HUES48 (cell line): ENCODE measurements at regions not wholly inside any gene's neighbourhood (a gene's known extent, or its start where the extent isn't known, plus 50 kb on each side); places are given as distances from the start of the nearest gene placed in this dataset.
"Not testable (repeated sequence)": the region's sequence is repeated elsewhere in the genome, so short reads cannot be mapped to it uniquely, and the experiment has no call there.

Experiments
- H3K27ac ChIP-seq: one replicate; pipeline ENCODE4 v1.7.0; 2013; ENCODE audit warnings: low read depth, low read length, inconsistent platforms
- H3K27me3 ChIP-seq: 2 replicates; pipeline ENCODE4 v1.6.1; 2013; ENCODE audit warnings: mild to moderate bottlenecking, low read length; ENCODE audit not compliant: control insufficient read depth, insufficient read depth
- H3K36me3 ChIP-seq: 2 replicates; pipeline ENCODE4 v1.6.1; 2013; ENCODE audit warnings: low read length; ENCODE audit not compliant: control insufficient read depth, insufficient read depth
- H3K4me1 ChIP-seq: 2 replicates; pipeline ENCODE4 v1.6.1; 2013; ENCODE audit warnings: mild to moderate bottlenecking, low read length; ENCODE audit not compliant: control insufficient read depth, insufficient read depth
- H3K4me3 ChIP-seq: 2 replicates; pipeline ENCODE4 v1.5.1; 2013; ENCODE audit warnings: mild to moderate bottlenecking, low read depth, low read length
- H3K9ac ChIP-seq: 2 replicates; pipeline ENCODE4 v1.6.1; 2013; ENCODE audit warnings: mild to moderate bottlenecking, low read depth, low read length, moderate library complexity
- H3K9me3 ChIP-seq: 2 replicates; pipeline ENCODE4 v1.6.1; 2013; ENCODE audit warnings: low read length; ENCODE audit not compliant: control insufficient read depth, insufficient read depth

DNA sequence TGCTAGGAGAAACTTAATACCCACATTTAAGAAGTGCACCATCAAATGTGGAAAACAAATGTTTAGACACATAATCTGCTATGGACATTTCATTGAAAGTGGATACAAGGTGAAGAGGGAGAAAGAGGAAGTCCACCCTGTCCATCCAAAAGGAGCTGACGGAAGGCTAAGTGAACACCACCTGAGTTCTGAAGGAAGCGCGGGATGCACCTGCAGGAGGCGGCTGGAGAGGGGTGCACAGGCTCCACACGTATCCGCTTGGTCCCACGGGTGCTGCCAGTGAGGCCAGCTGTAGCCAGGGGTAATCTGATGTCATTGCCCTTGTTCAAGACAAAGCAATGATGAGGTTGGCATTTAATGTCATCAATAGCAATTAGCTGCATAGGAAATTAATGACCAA lies 75.9 kb upstream of the TMEM18 start:
- no peaks in the 10 kb centered on the region for H3K27me3 ChIP-seq
- H3K36me3 ChIP-seq: no peaks in the 10 kb centered on the region
- H3K4me1 ChIP-seq: no peaks in the 10 kb centered on the region
- no peak overlapping the region for H3K27ac ChIP-seq
- H3K9me3 ChIP-seq: no peaks in the 10 kb centered on the region
- no peak overlapping the region for H3K9ac ChIP-seq
- H3K4me3 ChIP-seq: no peak overlapping the region

DNA sequence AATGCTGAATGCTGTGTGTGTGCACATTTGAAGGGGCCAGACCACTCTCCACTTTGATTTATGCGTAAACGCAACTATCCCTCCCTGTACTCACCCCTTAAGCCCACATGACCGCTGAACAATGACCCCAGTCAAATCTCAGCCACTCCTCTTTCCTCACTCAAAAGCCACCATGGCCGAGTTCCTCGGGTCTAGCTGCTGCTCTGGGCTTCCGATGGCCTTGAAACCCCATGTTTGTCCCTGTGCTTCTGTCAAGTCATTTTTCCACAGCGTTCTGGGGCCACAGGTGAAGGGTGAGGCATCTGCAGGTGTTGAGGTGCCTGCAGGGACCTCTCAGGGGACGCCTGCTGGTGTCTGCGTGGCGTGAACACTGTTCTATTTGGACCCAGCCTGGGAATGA lies 74.3 kb upstream of the TMEM18 start:
- H3K27me3 ChIP-seq: no peaks in the 10 kb centered on the region
- H3K4me3 ChIP-seq: no peak overlapping the region
- H3K9me3 ChIP-seq: no peaks in the 10 kb centered on the region
- no peaks in the 10 kb centered on the region for H3K4me1 ChIP-seq
- no peak overlapping the region for H3K9ac ChIP-seq
- H3K27ac ChIP-seq: no peak overlapping the region
- H3K36me3 ChIP-seq: peaks cover 5% of the 10 kb centered on the region; the same call in 1 of the 2 replicates

DNA sequence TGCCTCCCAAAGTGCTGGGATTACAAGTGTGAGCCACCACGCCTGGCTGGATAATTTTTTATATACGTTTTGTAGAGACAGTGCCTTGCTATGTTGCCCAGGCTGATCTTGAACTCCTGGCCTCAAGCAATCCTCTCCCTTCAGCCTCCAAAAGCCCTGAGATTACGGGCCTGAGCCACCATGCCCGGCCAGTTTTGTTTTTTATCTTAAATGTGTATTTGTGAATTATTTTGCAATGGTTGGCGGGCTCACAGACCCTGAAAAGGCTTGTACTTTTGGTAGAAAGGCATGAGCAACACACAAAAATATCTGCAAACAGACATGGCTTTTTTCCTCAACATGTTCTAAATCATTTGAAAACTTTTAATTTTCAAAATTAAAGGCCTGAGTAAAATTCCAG lies 73.4 kb upstream of the TMEM18 start:
- Histone ChIP-seq H3K27me3 (no peaks in the 10 kb centered on the region), H3K4me3 (no peak overlapping the region)

DNA sequence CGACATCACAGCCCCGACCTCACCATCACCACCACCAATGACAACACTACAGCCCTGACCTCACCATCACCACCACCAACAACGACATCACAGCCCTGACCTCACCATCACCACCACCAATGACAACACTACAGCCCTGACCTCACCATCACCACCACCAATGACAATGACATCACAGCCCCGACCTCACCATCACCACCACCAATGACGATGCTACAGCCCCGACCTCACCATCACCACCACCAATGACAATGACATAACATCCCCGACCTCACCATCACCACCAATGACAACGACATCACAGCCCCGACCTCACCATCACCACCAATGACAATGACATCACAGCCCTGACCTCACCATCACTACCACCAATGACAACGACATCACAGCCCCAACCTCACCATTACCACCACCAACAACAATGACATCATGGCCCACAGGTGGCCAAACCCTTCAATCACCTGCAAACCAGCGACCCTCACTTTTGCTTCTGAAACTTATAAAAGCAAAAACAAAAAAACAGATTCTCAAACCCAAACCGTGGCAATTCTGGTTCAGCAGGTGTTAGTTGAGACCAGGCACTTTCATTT lies 70.7 kb upstream of the TMEM18 start:
- Histone ChIP-seq H3K36me3 (peaks cover 5% of the 10 kb centered on the region; the same call in 1 of the 2 replicates), H3K9me3 (no peaks in the 10 kb centered on the region), H3K9ac (no peak overlapping the region), H3K27ac (no peak overlapping the region), H3K27me3 (no peaks in the 10 kb centered on the region), H3K4me3 (no peak overlapping the region), H3K4me1 (no peaks in the 10 kb centered on the region)

More for the DNA sequence above, 73.4 kb upstream of the TMEM18 start:
- Histone ChIP-seq H3K36me3 (peaks cover 5% of the 10 kb centered on the region; the same call in 1 of the 2 replicates), H3K9me3 (no peaks in the 10 kb centered on the region), H3K4me1 (no peaks in the 10 kb centered on the region), H3K9ac (no peak overlapping the region), H3K27ac (no peak overlapping the region)

DNA sequence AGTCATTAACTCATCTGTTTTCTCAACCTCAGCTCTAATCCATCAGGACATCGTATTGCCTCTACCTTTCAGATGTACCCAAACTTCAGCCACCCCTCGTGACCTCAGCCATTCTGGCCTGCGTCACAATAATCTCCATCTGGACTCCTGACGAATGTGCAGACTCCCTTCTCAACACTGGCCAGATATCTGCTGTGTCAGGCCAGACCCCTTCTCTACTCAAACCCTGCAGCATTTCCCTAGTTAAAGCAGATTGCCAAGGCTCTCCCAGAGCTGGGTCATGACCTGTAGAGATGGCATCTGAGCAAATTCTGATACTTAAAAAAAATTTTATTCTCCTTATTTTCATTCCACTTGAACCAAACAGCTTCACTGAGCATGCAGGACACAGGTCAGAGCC lies 69.5 kb upstream of the TMEM18 start:
- Histone ChIP-seq H3K27ac (no peak overlapping the region), H3K9ac (no peak overlapping the region), H3K4me1 (peaks cover 4% of the 10 kb centered on the region; the same call in 1 of the 2 replicates), H3K36me3 (peaks cover 5% of the 10 kb centered on the region; the same call in 1 of the 2 replicates), H3K9me3 (no peaks in the 10 kb centered on the region), H3K27me3 (no peaks in the 10 kb centered on the region), H3K4me3 (no peak overlapping the region)

DNA sequence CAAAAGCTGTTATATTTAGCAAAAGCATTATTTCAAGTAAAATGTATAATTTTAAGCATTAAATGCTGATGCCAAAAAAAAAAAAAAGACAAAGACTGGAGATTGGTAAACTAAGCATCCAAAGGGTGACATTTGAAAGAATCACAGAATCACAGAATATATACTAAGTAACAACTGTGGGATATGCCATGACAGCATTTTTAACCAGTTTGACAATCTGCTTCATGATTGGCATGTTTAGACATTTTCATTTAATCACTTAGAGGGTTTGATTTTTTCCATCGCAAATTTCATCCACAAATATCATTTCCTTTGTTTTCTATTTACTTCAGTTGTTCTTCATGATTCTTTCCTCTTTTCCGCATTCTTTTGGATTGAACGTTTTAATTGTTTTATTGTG lies 66.9 kb upstream of the TMEM18 start:
- Histone ChIP-seq H3K27ac (no peak overlapping the region), H3K4me3 (no peak overlapping the region), H3K9me3 (no peaks in the 10 kb centered on the region), H3K9ac (no peak overlapping the region), H3K36me3 (peaks cover 5% of the 10 kb centered on the region; the same call in 1 of the 2 replicates), H3K4me1 (peaks cover 12% of the 10 kb centered on the region), H3K27me3 (no peaks in the 10 kb centered on the region)

DNA sequence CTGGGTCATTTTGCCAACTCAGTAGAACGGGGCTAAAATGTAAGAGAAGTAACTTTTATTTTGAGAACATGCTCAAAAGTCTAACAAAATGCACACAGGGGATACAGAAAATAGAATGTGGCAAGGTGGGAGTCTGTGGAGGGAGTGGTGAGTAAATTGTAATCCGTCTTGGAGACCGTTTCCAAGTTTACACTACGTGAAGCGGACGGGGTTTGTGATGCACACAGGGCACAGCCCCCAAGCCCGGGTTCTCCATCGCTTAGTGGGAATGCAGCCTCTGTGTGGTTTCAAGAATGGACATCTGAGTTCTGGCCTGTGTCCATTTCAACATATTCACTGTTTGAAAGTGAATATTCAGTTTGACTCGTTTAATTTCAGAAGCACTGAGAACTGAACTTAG lies 65.0 kb upstream of the TMEM18 start:
- no peak overlapping the region for H3K9ac ChIP-seq
- H3K4me1 ChIP-seq: peaks cover 16% of the 10 kb centered on the region
- H3K36me3 ChIP-seq: no peaks in the 10 kb centered on the region
- no peak overlapping the region for H3K27ac ChIP-seq
- no peaks in the 10 kb centered on the region for H3K27me3 ChIP-seq
- no peaks in the 10 kb centered on the region for H3K9me3 ChIP-seq
- no peak overlapping the region for H3K4me3 ChIP-seq

DNA sequence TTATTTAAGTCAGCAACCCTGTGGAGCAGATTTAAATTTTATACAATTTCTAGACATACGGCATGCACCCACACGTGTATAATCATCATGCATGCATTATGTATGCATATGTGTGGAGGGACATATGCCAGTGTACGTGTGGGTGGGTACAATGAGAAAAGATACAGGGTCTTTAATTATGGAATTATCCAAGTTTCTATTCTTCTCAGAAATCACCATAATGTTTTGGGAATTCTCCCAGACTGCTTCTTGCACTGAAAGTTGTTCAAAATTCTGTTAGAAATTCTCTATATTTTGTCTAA lies 63.9 kb upstream of the TMEM18 start:
- H3K4me3 ChIP-seq: peak overlapping the region; percentile 73
- peaks cover 16% of the 10 kb centered on the region for H3K4me1 ChIP-seq
- peak overlapping the region; percentile 79 for H3K27ac ChIP-seq
- no peaks in the 10 kb centered on the region for H3K27me3 ChIP-seq
- H3K9me3 ChIP-seq: no peaks in the 10 kb centered on the region
- no peaks in the 10 kb centered on the region for H3K36me3 ChIP-seq
- H3K9ac ChIP-seq: no peak overlapping the region

DNA sequence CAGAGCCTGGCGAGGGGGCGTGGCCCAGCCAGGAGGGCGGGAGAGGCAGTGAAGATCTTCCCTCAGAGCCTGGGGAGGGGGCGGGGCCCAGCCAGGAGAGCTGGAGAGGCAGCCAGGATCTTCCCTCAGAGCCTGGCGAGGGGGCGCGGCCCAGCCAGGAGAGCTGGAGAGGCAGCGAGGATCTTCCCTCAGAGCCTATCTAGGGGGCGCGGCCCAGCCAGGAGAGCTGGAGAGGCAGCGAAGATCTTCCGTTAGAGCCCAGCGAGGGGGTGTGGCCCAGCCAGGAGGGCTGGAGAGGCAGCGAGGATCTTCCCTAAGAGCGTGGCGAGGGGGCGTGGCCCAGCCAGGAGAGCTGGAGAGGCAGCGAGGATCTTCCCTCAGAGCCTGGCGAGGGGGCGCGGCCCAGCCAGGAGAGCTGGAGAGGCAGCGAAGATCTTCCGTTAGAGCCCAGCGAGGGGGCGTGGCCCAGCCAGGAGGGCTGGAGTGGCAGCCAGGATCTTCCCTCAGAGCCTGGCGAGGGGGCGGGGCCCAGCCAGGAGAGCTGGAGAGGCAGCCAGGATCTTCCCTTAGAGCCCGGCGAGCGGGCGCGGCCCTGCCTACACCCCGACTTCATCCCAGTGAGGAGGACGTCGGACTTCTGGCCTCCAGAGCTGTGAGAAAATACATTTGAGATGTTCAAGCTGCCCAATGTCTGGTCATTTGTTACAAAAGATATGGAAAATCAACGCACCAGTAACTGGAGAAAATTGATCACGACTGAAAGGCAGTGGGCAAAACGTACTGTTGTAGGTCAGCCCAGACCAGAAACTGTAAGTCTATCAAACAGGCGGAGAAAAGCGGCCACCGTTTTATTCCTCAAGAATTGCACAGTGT lies 63.4 kb upstream of the TMEM18 start:
- peak overlapping the region; percentile 73 for H3K4me3 ChIP-seq
- H3K4me1 ChIP-seq: peaks cover 16% of the 10 kb centered on the region
- peak overlapping the region; percentile 79 for H3K27ac ChIP-seq
- H3K9ac ChIP-seq, H3K27me3 ChIP-seq, H3K36me3 ChIP-seq, H3K9me3 ChIP-seq: not testable (repeated sequence)

DNA sequence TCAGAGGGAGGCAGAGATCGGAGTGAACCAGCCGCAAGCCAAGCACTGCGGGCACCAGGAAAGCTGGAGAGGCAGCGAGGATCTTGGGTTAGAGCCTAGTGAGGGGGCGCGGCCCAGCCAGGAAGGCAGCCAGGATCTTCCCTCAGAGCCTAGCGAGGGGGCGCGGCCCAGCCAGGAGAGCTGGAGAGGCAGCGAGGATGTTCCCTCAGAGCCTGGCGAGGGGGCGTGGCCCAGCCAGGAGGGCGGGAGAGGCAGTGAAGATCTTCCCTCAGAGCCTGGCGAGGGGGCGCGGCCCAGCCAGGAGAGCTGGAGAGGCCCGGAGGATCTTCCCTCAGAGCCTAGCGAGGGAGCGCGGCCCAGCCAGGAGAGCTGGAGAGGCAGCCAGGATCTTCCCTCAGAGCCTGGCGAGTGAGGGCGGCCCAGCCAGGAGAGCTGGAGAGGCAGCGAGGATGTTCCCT lies 62.7 kb upstream of the TMEM18 start:
- Histone ChIP-seq H3K27ac (peak overlapping the region; percentile 79), H3K4me1 (peaks cover 19% of the 10 kb centered on the region), H3K4me3 (peak overlapping the region; percentile 73)
- H3K36me3 ChIP-seq, H3K27me3 ChIP-seq, H3K9me3 ChIP-seq, H3K9ac ChIP-seq: not testable (repeated sequence)

DNA sequence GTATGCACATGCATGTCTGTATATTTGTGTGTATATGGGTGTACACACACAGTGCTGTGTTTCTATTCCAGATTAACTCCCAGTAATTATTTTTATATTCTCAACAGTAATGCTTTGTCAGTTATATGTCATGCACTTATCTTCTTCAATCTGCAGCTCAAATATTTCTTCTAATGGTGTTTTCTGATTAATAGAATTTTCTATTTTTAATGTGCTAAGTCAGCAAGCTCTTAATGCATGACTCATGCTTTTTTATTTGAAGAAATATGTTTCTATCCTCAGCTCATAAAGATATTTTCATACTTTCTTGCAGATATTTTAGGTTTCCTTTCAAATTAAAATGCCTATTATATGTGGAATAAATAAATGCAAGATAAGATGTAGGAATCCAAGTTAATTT lies 59.7 kb upstream of the TMEM18 start:
- no peaks in the 10 kb centered on the region for H3K36me3 ChIP-seq
- H3K9me3 ChIP-seq: no peaks in the 10 kb centered on the region
- peaks cover 18% of the 10 kb centered on the region for H3K4me1 ChIP-seq
- no peak overlapping the region for H3K9ac ChIP-seq
- no peaks in the 10 kb centered on the region for H3K27me3 ChIP-seq
- H3K4me3 ChIP-seq: no peak overlapping the region
- no peak overlapping the region for H3K27ac ChIP-seq
